HEK293T (cell line): ENCODE measurements at regions not wholly inside any gene's neighbourhood (a gene's known extent, or its start where the extent isn't known, plus 50 kb on each side); places are given as distances from the start of the nearest gene placed in this dataset.

Experiments used
- CTCF ChIA-PET: fragments of 350-600 bp; formaldehyde crosslinking; extraction: SDS; loops from one replicate; lab custom pipeline; 2021; ENCODE audit warnings: antibody characterized with exemption, inconsistent platforms; lab: Yijun Ruan, JAX
- POLR2A ChIA-PET: fragments of 350-600 bp; formaldehyde crosslinking; extraction: SDS; loops from one replicate; lab custom pipeline; 2020; ENCODE audit warnings: antibody characterized with exemption, inconsistent platforms; lab: Yijun Ruan, JAX
- DNase-seq: peaks from one replicate; pipeline ENCODE4 v3.0.0; 2012; ENCODE audit warnings: mixed read lengths; ENCODE audit errors: extremely low spot score
- ARNT ChIP-seq: fragments of 450-650 bp; IDR thresholded peaks from 2 replicates; pipeline ENCODE4 v1.6.1; 2017; ENCODE audit warnings: mild to moderate bottlenecking
- BHLHE40 ChIP-seq: fragments of 450-650 bp; IDR thresholded peaks from 2 replicates; pipeline ENCODE4 v1.6.1; 2016; ENCODE audit warnings: mild to moderate bottlenecking, moderate library complexity, borderline replicate concordance
- CTBP1 ChIP-seq: fragments of 450-650 bp; IDR thresholded peaks from 2 replicates; pipeline ENCODE4 v1.6.1; 2016; ENCODE audit warnings: borderline replicate concordance
- ELF4 ChIP-seq: fragments of 450-650 bp; IDR thresholded peaks from 2 replicates; pipeline ENCODE4 v1.6.1; 2017; ENCODE audit warnings: antibody characterized with exemption
- FOXA1 ChIP-seq: fragments of 450-650 bp; IDR thresholded peaks from 2 replicates; pipeline ENCODE4 v1.6.1; 2016; ENCODE audit warnings: mild to moderate bottlenecking
- FOXK2 ChIP-seq: fragments of 450-650 bp; IDR thresholded peaks from 2 replicates; pipeline ENCODE4 v1.6.1; 2016; ENCODE audit warnings: mild to moderate bottlenecking
- FOXM1 ChIP-seq: fragments of 450-650 bp; IDR thresholded peaks from 2 replicates; pipeline ENCODE4 v1.6.1; 2017; ENCODE audit warnings: mild to moderate bottlenecking, borderline replicate concordance
- HDGF ChIP-seq: fragments of 450-650 bp; IDR thresholded peaks from 2 replicates; pipeline ENCODE4 v1.6.1; 2017; ENCODE audit warnings: antibody characterized with exemption, borderline replicate concordance
- L3MBTL2 ChIP-seq: fragments of 450-650 bp; conservative IDR thresholded peaks from 2 replicates; pipeline ENCODE4 v1.6.1; 2016; ENCODE audit warnings: mild to moderate bottlenecking
- LEF1 ChIP-seq: fragments of 450-650 bp; IDR thresholded peaks from 2 replicates; pipeline ENCODE4 v1.6.1; 2017; ENCODE audit warnings: mild to moderate bottlenecking, borderline replicate concordance
- NFRKB ChIP-seq: fragments of 450-650 bp; IDR thresholded peaks from 2 replicates; pipeline ENCODE4 v1.6.1; 2016; ENCODE audit warnings: mild to moderate bottlenecking, moderate library complexity
- PKNOX1 ChIP-seq: fragments of 450-650 bp; IDR thresholded peaks from 2 replicates; pipeline ENCODE4 v1.6.1; 2016
- SP1 ChIP-seq: fragments of 450-650 bp; IDR thresholded peaks from 2 replicates; pipeline ENCODE4 v1.6.1; 2017
- SUZ12 ChIP-seq: fragments of 450-650 bp; IDR thresholded peaks from 2 replicates; pipeline ENCODE4 v1.6.1; 2016; ENCODE audit warnings: mild to moderate bottlenecking
- TARDBP ChIP-seq: fragments of 450-650 bp; IDR thresholded peaks from 2 replicates; pipeline ENCODE4 v1.6.1; 2016
- ZNF384 ChIP-seq: fragments of 450-650 bp; IDR thresholded peaks from 2 replicates; pipeline ENCODE4 v1.6.1; 2016

- TF ChIP-seq ARNT (no peak), SUZ12 (no peak), BHLHE40 (no peak), HDGF (no peak), SP1 (no peak), FOXA1 (no peak), ZNF384 (no peak), TARDBP (no peak), FOXM1 (no peak), ELF4 (no peak), FOXK2 (no peak), LEF1 (no peak), PKNOX1 (no peak), NFRKB (no peak), L3MBTL2 (no peak), CTBP1 (no peak)
- CTCF ChIA-PET, result no interaction called here
- DNase-seq, result no peak
- POLR2A ChIA-PET, result no interaction called here
These were observed 176.1 kb upstream of the HES1 start for GRCh38 chr3:193959861-193960260.

- ChIA-PET POLR2A (interaction anchor here (0.6 kb wide), 1 partner anchor 10 kb away, joined by 3 read pairs; no protein-coding TSS in a partner anchor), CTCF (interaction anchor here (0.6 to 1.7 kb wide), 2 partner anchors 9 to 45 kb away, joined by 4 to 7 read pairs; no protein-coding TSS in a partner anchor)
- no peak for TF ChIP-seq SUZ12
- TF ChIP-seq BHLHE40, result no peak
- TF ChIP-seq PKNOX1, result no peak
- TF ChIP-seq ZNF384, result no peak
- TF ChIP-seq ELF4, result no peak
- TF ChIP-seq NFRKB, result no peak
- no peak for TF ChIP-seq FOXM1
- TF ChIP-seq FOXA1, result no peak
- DNase-seq, result peak; percentile 18
These were observed 175.3 kb upstream of the HES1 start for GRCh38 chr3:193960487-193961274.

GRCh38 chr3:193962986-193963685 lies 172.8 kb upstream of the HES1 start:
- DNase-seq, result no peak
- CTCF ChIA-PET, result no interaction called here
- no peak for TF ChIP-seq LEF1
- no peak for TF ChIP-seq TARDBP
- no peak for TF ChIP-seq BHLHE40
- TF ChIP-seq CTBP1, result no peak
- TF ChIP-seq FOXK2, result no peak
- no peak for TF ChIP-seq ARNT
- no peak for TF ChIP-seq HDGF
- no peak for TF ChIP-seq ELF4
- no peak for TF ChIP-seq FOXM1
- TF ChIP-seq FOXA1, result no peak
- TF ChIP-seq ZNF384, result no peak
- POLR2A ChIA-PET, result interaction anchor here (0.7 kb wide), 1 partner anchor 107 kb away, joined by 6 read pairs; no protein-coding TSS in a partner anchor

GRCh38 chr3:193963808-193964516 lies 172.0 kb upstream of the HES1 start:
- TF ChIP-seq FOXK2, result no peak
- no peak for DNase-seq
- ChIA-PET POLR2A (interaction anchor here (0.7 kb wide), 1 partner anchor 107 kb away, joined by 6 read pairs; no protein-coding TSS in a partner anchor), CTCF (no interaction called here)

- TF ChIP-seq ELF4, result no peak
- TF ChIP-seq HDGF, result no peak
- no peak for TF ChIP-seq FOXM1
- no peak for TF ChIP-seq NFRKB
- TF ChIP-seq TARDBP, result no peak
- no peak for TF ChIP-seq CTBP1
- no peak for TF ChIP-seq SP1
- TF ChIP-seq ARNT, result no peak
- TF ChIP-seq SUZ12, result no peak
- TF ChIP-seq PKNOX1, result no peak
- no peak for TF ChIP-seq FOXK2
- TF ChIP-seq FOXA1, result no peak
- TF ChIP-seq ZNF384, result no peak
- no peak for TF ChIP-seq BHLHE40
- TF ChIP-seq L3MBTL2, result no peak
- TF ChIP-seq LEF1, result no peak
- DNase-seq, result no peak
- ChIA-PET POLR2A (no interaction called here), CTCF (no interaction called here)
These were observed 171.4 kb upstream of the HES1 start for GRCh38 chr3:193964517-193964880.
